KG1 (cell line): ENCODE measurements at regions not wholly inside any gene's neighbourhood (a gene's known extent, or its start where the extent isn't known, plus 50 kb on each side); places are given as distances from the start of the nearest gene placed in this dataset.

ENCODE experiments used
- DNase-seq: peaks from one replicate; lab custom pipeline; 2025; lab: John Stamatoyannopoulos, UW

GRCh38 chr21:36554411-36555157 is 74.7 kb upstream of the CLDN14 start:
- no peak for DNase-seq

GRCh38 chr21:36555199-36555800 is 75.4 kb upstream of the CLDN14 start:
- no peak for DNase-seq

GRCh38 chr21:36557316-36557715 is 77.4 kb upstream of the CLDN14 start:
- no peak for DNase-seq

- no peak for DNase-seq
Measured at GRCh38 chr21:36560933-36561575, 81.1 kb upstream of the CLDN14 start.

- no peak for DNase-seq
Measured at GRCh38 chr21:36563341-36563926, 83.5 kb upstream of the CLDN14 start.

GRCh38 chr21:36564647-36565046 is 84.7 kb upstream of the CLDN14 start:
- no peak for DNase-seq

- no peak for DNase-seq
Measured at GRCh38 chr21:36565540-36565939, 85.6 kb upstream of the CLDN14 start.

GRCh38 chr21:36566644-36567043 is 86.7 kb upstream of the CLDN14 start:
- no peak for DNase-seq

GRCh38 chr21:36567216-36567885 is 87.4 kb upstream of the CLDN14 start:
- no peak for DNase-seq

GRCh38 chr21:36569511-36569910 is 89.6 kb upstream of the CLDN14 start:
- no peak for DNase-seq

GRCh38 chr21:36571556-36571955 is 91.6 kb upstream of the CLDN14 start:
- no peak for DNase-seq

GRCh38 chr21:36572039-36572438 is 92.1 kb upstream of the CLDN14 start:
- no peak for DNase-seq

GRCh38 chr21:36575306-36575705 is 95.4 kb upstream of the CLDN14 start:
- no peak for DNase-seq

- DNase-seq = no peak
Measured at GRCh38 chr21:36576441-36576840, 96.5 kb upstream of the CLDN14 start.

- DNase-seq = no peak
Measured at GRCh38 chr21:36579898-36580297, 100.0 kb upstream of the CLDN14 start.

- no peak for DNase-seq
Measured at GRCh38 chr21:36582271-36582670, 102.3 kb upstream of the CLDN14 start.

- no peak for DNase-seq
Measured at GRCh38 chr21:36583591-36583990, 103.7 kb upstream of the CLDN14 start.

- DNase-seq = no peak
Measured at GRCh38 chr21:36584980-36585940, 105.3 kb upstream of the CLDN14 start.

- DNase-seq = no peak
Measured at GRCh38 chr21:36587388-36587787, 107.5 kb upstream of the CLDN14 start.

GRCh38 chr21:36589352-36589971 is 109.5 kb upstream of the SIM2 start:
- DNase-seq = no peak
